ENCODE measurements at regions not wholly inside any gene's neighbourhood (a gene's known extent, or its start where the extent isn't known, plus 50 kb on each side); places are given as distances from the start of the nearest gene placed in this dataset.

- no peak for DNase-seq
These were observed 54.2 kb downstream of the S1PR1 start for GRCh38 chr1:101290922-101291561.

GRCh38 chr1:101291562-101292380, 55.0 kb downstream of the S1PR1 start:
- peak; percentile 37 for DNase-seq

- DNase-seq = peak; percentile 40
These were observed 56.7 kb downstream of the S1PR1 start for GRCh38 chr1:101293461-101294051.

- DNase-seq = no peak
These were observed 58.4 kb downstream of the S1PR1 start for GRCh38 chr1:101295209-101295608.

GRCh38 chr1:101298663-101299062, 61.8 kb downstream of the S1PR1 start:
- no peak for DNase-seq

GRCh38 chr1:101299141-101299540, 62.3 kb downstream of the S1PR1 start:
- DNase-seq = no peak

- no peak for DNase-seq
These were observed 62.9 kb downstream of the S1PR1 start for GRCh38 chr1:101299710-101300109.

GRCh38 chr1:101300916-101301315, 64.1 kb downstream of the S1PR1 start:
- no peak for DNase-seq

GRCh38 chr1:101301446-101302057, 64.7 kb downstream of the S1PR1 start:
- no peak for DNase-seq

- DNase-seq = no peak
These were observed 66.2 kb downstream of the S1PR1 start for GRCh38 chr1:101302831-101303511.

GRCh38 chr1:101307985-101308689, 71.3 kb downstream of the S1PR1 start:
- no peak for DNase-seq

- DNase-seq = no peak
These were observed 72.1 kb downstream of the S1PR1 start for GRCh38 chr1:101308935-101309333.

- peak; percentile 84 for DNase-seq
These were observed 72.8 kb downstream of the S1PR1 start for GRCh38 chr1:101309334-101310311.

GRCh38 chr1:101310506-101310905, 73.7 kb downstream of the S1PR1 start:
- no peak for DNase-seq

- no peak for DNase-seq
These were observed 74.5 kb downstream of the S1PR1 start for GRCh38 chr1:101311146-101311920.

- no peak for DNase-seq
These were observed 75.3 kb downstream of the S1PR1 start for GRCh38 chr1:101312147-101312546.

- DNase-seq = no peak
These were observed 76.5 kb downstream of the S1PR1 start for GRCh38 chr1:101313356-101313755.

- no peak for DNase-seq
These were observed 77.4 kb downstream of the S1PR1 start for GRCh38 chr1:101314244-101314643.

GRCh38 chr1:101316256-101316655, 79.4 kb downstream of the S1PR1 start:
- DNase-seq = no peak

GRCh38 chr1:101316799-101317198, 80.0 kb downstream of the S1PR1 start:
- DNase-seq = no peak

Data from CD4-positive, alpha-beta T cell treated with Interleukin-15 for 1 hour (primary cell).